GM13977 (cell line): ENCODE measurements at regions not wholly inside any gene's neighbourhood (a gene's known extent, or its start where the extent isn't known, plus 50 kb on each side); places are given as distances from the start of the nearest gene placed in this dataset.
"Not testable (repeated sequence)": the region's sequence is repeated elsewhere in the genome, so short reads cannot be mapped to it uniquely, and the experiment has no call there.

Experiments used
- DNase-seq: peaks from one replicate; pipeline ENCODE4 v3.0.0; 2012; ENCODE audit warnings: low spot score
- in situ Hi-C: fragments of 300-500 bp; cut with MboI; formaldehyde crosslinking; loops from one replicate; pipeline ENCODE4 v1.12.0; 2022; ENCODE audit warnings: low sequenced_read_pairs, low pct_unique_long_range_greater_than_20kb, mixed read lengths, inconsistent platforms; ENCODE audit not compliant: unreplicated experiment
- TF ChIP-seq, protein P1 (sequence below): IDR thresholded peaks from 2 replicates; pipeline ENCODE4 v1.5.1; 2012; ENCODE audit warnings: mild to moderate bottlenecking, control low read depth; ENCODE audit not compliant: insufficient read depth; ENCODE audit errors: extremely low read depth, missing control alignments

DNA sequence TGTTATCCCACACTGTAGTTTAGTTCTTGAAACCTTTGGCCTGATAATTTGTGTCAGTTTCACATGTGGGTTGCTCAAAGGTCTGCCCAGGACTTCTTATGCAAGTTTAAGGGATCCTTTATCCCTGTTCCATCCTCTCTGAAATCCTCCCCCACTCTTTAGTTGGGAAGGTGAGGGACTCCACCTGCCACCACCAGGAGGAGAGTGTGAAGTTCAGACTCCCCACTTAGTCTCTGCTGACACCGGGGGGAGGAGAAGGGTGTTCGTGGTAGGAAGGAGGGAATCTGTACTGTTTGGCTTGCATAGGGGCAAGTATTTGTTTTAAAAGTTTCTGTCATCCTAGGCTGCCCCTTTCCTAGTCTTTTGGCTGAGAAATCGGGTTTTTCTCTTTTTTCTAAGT is 211.8 kb downstream of the PPP4R3C start:
- TF ChIP-seq, protein P1, sequence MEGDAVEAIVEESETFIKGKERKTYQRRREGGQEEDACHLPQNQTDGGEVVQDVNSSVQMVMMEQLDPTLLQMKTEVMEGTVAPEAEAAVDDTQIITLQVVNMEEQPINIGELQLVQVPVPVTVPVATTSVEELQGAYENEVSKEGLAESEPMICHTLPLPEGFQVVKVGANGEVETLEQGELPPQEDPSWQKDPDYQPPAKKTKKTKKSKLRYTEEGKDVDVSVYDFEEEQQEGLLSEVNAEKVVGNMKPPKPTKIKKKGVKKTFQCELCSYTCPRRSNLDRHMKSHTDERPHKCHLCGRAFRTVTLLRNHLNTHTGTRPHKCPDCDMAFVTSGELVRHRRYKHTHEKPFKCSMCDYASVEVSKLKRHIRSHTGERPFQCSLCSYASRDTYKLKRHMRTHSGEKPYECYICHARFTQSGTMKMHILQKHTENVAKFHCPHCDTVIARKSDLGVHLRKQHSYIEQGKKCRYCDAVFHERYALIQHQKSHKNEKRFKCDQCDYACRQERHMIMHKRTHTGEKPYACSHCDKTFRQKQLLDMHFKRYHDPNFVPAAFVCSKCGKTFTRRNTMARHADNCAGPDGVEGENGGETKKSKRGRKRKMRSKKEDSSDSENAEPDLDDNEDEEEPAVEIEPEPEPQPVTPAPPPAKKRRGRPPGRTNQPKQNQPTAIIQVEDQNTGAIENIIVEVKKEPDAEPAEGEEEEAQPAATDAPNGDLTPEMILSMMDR: no peak
- in situ Hi-C loops: no loop called here

DNA sequence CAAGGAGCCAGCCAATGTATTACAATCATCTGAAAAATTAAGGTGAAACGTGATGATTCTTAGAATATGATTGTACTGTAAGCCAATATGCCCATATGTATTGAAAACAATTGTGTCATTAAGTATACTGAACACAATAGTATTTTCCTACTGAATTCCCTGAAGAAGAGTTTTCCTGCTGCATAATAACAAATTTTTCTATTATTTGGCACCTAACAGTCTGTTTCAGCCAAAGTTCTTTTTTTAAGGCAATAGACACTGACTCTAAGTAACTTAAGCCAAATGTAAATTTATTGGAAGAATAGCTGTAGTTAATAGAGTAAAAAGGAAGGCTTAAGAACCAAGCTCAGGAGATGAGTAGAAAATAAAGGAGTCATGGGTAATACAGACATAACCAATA is 220.6 kb downstream of the PPP4R3C start:
- TF ChIP-seq, protein P1: no peak
- in situ Hi-C loops: no loop called here
- no peak for DNase-seq

More for the DNA sequence above, 211.8 kb downstream of the PPP4R3C start:
- no peak for DNase-seq

GRCh38 chrX:27241981-27242380 is 221.2 kb downstream of the PPP4R3C start:
- TF ChIP-seq, protein P1: no peak
- in situ Hi-C loops: no loop called here
- no peak for DNase-seq

DNA sequence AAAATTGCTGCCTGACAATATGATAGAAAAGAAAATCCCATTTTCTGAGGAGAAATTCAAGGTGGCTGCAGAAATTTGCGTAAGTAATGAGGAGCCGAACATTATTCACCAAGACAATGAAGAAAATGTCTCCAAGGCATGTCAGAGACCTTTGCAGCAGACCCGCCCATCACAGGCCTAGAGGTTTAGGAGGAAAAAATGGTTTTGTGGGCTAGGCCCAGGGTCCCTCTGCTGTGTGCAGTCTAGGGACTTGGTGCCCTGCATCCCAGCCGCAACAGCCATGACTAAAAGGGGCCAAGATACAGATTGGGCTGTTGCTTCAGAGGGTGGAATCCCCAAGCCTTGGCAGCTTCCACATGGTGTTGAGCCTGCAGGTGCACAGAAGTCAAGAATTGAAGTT is 223.1 kb downstream of the PPP4R3C start:
- DNase-seq, in situ Hi-C loops: not testable (repeated sequence)

GRCh38 chrX:27236681-27237080 is 226.5 kb downstream of the PPP4R3C start:
- in situ Hi-C loops: no loop called here
- no peak for DNase-seq
- TF ChIP-seq, protein P1: no peak

GRCh38 chrX:27229721-27230120 is 233.4 kb downstream of the PPP4R3C start:
- no peak for DNase-seq
- TF ChIP-seq, protein P1: no peak
- in situ Hi-C loops: no loop called here

GRCh38 chrX:27222661-27223060 is 240.5 kb downstream of the PPP4R3C start:
- TF ChIP-seq, protein P1: no peak
- DNase-seq: no peak
- in situ Hi-C loops: no loop called here
